Thyroid gland (tissue), 4 donors: ENCODE measurements at regions not wholly inside any gene's neighbourhood (a gene's known extent, or its start where the extent isn't known, plus 50 kb on each side); places are given as distances from the start of the nearest gene placed in this dataset.
"Not testable (repeated sequence)": the region's sequence is repeated elsewhere in the genome, so short reads cannot be mapped to it uniquely, and the experiment has no call there.

Source experiments
- DNase-seq, 2 donors: peaks; one replicate each; pipeline ENCODE4 v3.0.0-alpha.2; 2019
- H3K27ac ChIP-seq, 3 donors: fragments of 200-600 bp; sonication (generic); 1 replicate in 2 of 3; 2 replicates in 1 of 3; pipeline ENCODE4 v1.5.1; 2016 to 2019; ENCODE audit warnings: mild to moderate bottlenecking in 1 of 3, moderate library complexity in 1 of 3
- H3K27me3 ChIP-seq: fragments of 200-600 bp; sonication (generic); one replicate; pipeline ENCODE4 v1.5.1; 2019
- H3K36me3 ChIP-seq, 2 donors: fragments of 200-600 bp; sonication (generic); one replicate each; pipeline ENCODE4 v1.5.1; 2016 to 2019
- H3K4me1 ChIP-seq, 2 donors: fragments of 200-600 bp; sonication (generic); one replicate each; pipeline ENCODE4 v1.5.1; 2017 to 2019
- H3K4me3 ChIP-seq, 3 donors: fragments of 200-600 bp; sonication (generic); replicated peaks in 1 of 3; 1 replicate in 2 of 3; 2 replicates in 1 of 3; pipeline ENCODE4 v1.5.1; 2016; ENCODE audit warnings: mild to moderate bottlenecking in 1 of 3
- H3K9me3 ChIP-seq: fragments of 200-600 bp; sonication (generic); one replicate; pipeline ENCODE4 v1.5.1; 2017
- CTCF ChIP-seq, 6 experiments: fragments of 200-600 bp in 3 of 6; fragments of 450-650 bp in 3 of 6; sonication (generic) in 3 of 6; IDR thresholded peaks; one replicate each; pipeline ENCODE4 v1.5.1; 2016 to 2019; ENCODE audit warnings: antibody characterized with exemption in 6 of 6, mild to moderate bottlenecking in 2 of 6, inconsistent platforms in 1 of 6, moderate library complexity in 1 of 6
- POLR2A ChIP-seq, 2 donors: fragments of 450-650 bp; IDR thresholded peaks; one replicate each; pipeline ENCODE4 v1.6.1; 2017; ENCODE audit warnings: antibody characterized with exemption in 2 of 2, mild to moderate bottlenecking in 2 of 2, moderate library complexity in 1 of 2
- WGBS, 2 donors: methylation state at CpG; one replicate each; pipeline ENCODE4 v1.1.5; 2017; 5-methylcytosine and 5-hydroxymethylcytosine counted together
- intact Hi-C: fragments of 100-400 bp; cut with DNase I; formaldehyde crosslinking; loops from one replicate; pipeline ENCODE4 v1.15.1; 2023

GRCh38 chr2:167721593-167721992 is 525.8 kb downstream of the STK39 start:
- Histone ChIP-seq H3K9me3 (no peaks in the 10 kb centered on the region), H3K4me3 (no peak overlapping the region), H3K27me3 (no peaks in the 10 kb centered on the region), H3K36me3 (no peaks in the 10 kb centered on the region), H3K4me1 (no peaks in the 10 kb centered on the region), H3K27ac (no peak overlapping the region)
- intact Hi-C loops = no loop called here
- DNase-seq = no peak
- no peak for TF ChIP-seq CTCF (IDR thresholded peaks at IDR 0.05)
- 87 to 88% methylated on average over 3 of the region's 3 CpGs for WGBS, 2 donors

- H3K27ac ChIP-seq = no peak overlapping the region
- no peaks in the 10 kb centered on the region for H3K4me1 ChIP-seq
- no peak for DNase-seq
- H3K4me3 ChIP-seq = no peak overlapping the region
- intact Hi-C loops = no loop called here
- H3K27me3 ChIP-seq = no peaks in the 10 kb centered on the region
- H3K36me3 ChIP-seq = no peaks in the 10 kb centered on the region
- 78 to 83% methylated on average over 4 of the region's 4 CpGs for WGBS, 2 donors
- no peak for TF ChIP-seq CTCF (IDR thresholded peaks at IDR 0.05)
- no peak for TF ChIP-seq POLR2A (IDR thresholded peaks at IDR 0.05)
- no peaks in the 10 kb centered on the region for H3K9me3 ChIP-seq
These were observed 528.0 kb downstream of the STK39 start for GRCh38 chr2:167719410-167719809.

GRCh38 chr2:167718560-167718959 is 528.8 kb downstream of the STK39 start:
- 90 to 94% methylated on average over 1 of the region's 1 CpG for WGBS, 2 donors
- Histone ChIP-seq H3K4me3 (no peak overlapping the region), H3K27ac (no peak overlapping the region), H3K4me1 (no peaks in the 10 kb centered on the region), H3K36me3 (no peaks in the 10 kb centered on the region), H3K9me3 (no peaks in the 10 kb centered on the region), H3K27me3 (no peaks in the 10 kb centered on the region)
- DNase-seq = no peak
- TF ChIP-seq CTCF (IDR thresholded peaks at IDR 0.05) = no peak
- no peak for TF ChIP-seq POLR2A (IDR thresholded peaks at IDR 0.05)
- intact Hi-C loops = no loop called here

- Histone ChIP-seq H3K27me3 (no peaks in the 10 kb centered on the region), H3K27ac (no peak overlapping the region), H3K4me3 (no peak overlapping the region), H3K9me3 (no peaks in the 10 kb centered on the region), H3K4me1 (no peaks in the 10 kb centered on the region), H3K36me3 (no peaks in the 10 kb centered on the region)
- DNase-seq = no peak
- TF ChIP-seq CTCF (IDR thresholded peaks at IDR 0.05) (no peak), POLR2A (IDR thresholded peaks at IDR 0.05) (no peak)
- 72 to 87% methylated on average over 28 to 29 of the region's 29 CpGs for WGBS, 2 donors
- intact Hi-C loops = no loop called here
These were observed 531.5 kb downstream of the STK39 start for GRCh38 chr2:167715932-167716331.

- H3K27ac ChIP-seq, intact Hi-C loops, DNase-seq, H3K36me3 ChIP-seq, H3K4me1 ChIP-seq, H3K27me3 ChIP-seq, H3K4me3 ChIP-seq, H3K9me3 ChIP-seq: not testable (repeated sequence)
- WGBS, 2 donors = 92 to 93% methylated on average over 4 of the region's 4 CpGs
These were observed 531.9 kb downstream of the STK39 start for GRCh38 chr2:167715498-167715897.

GRCh38 chr2:167712275-167712674 is 535.1 kb downstream of the STK39 start:
- TF ChIP-seq CTCF (IDR thresholded peaks at IDR 0.05) (no peak), POLR2A (IDR thresholded peaks at IDR 0.05) (no peak)
- DNase-seq = no peak
- Histone ChIP-seq H3K36me3 (no peaks in the 10 kb centered on the region), H3K27me3 (no peaks in the 10 kb centered on the region), H3K4me3 (no peak overlapping the region), H3K27ac (no peak overlapping the region), H3K9me3 (no peaks in the 10 kb centered on the region), H3K4me1 (no peaks in the 10 kb centered on the region)
- WGBS, 2 donors = 88 to 93% methylated on average over 1 of the region's 1 CpG
- intact Hi-C loops = no loop called here
